ENCODE measurements at regions not wholly inside any gene's neighbourhood (a gene's known extent, or its start where the extent isn't known, plus 50 kb on each side); places are given as distances from the start of the nearest gene placed in this dataset.

- ChIA-PET CTCF (interaction anchor here (0.5 kb wide), 1 partner anchor 8 kb away, joined by 3 read pairs; no protein-coding TSS in a partner anchor), POLR2A (no interaction called here)
- Histone ChIP-seq H3K36me3 (ENCODE audit: control insufficient read depth, insufficient read depth, low read length) (no peaks in the 10 kb centered on the region), H3K27me3 (ENCODE audit: control insufficient read depth, insufficient read depth, low read length) (no peaks in the 10 kb centered on the region), H3K4me3 (ENCODE audit: low read depth, low read length) (no peak overlapping the region)
- no peak for DNase-seq (ENCODE audit: low read depth)
- TF ChIP-seq CTCF (IDR thresholded peaks at IDR 0.05; ENCODE audit: insufficient read depth, low read depth, low read length), result no peak
These were observed 56.4 kb upstream of the GJB6 start for GRCh38 chr13:20288561-20288960.

- ChIA-PET POLR2A (no interaction called here), CTCF (interaction anchor here (0.5 kb wide), 1 partner anchor 9 kb away, joined by 3 read pairs; no protein-coding TSS in a partner anchor)
- H3K4me3 ChIP-seq (ENCODE audit: low read depth, low read length), result no peak overlapping the region
- TF ChIP-seq CTCF (IDR thresholded peaks at IDR 0.05; ENCODE audit: insufficient read depth, low read depth, low read length), result no peak
- DNase-seq (ENCODE audit: low read depth), result no peak
- no peaks in the 10 kb centered on the region for H3K36me3 ChIP-seq (ENCODE audit: control insufficient read depth, insufficient read depth, low read length)
- H3K27me3 ChIP-seq (ENCODE audit: control insufficient read depth, insufficient read depth, low read length), result no peaks in the 10 kb centered on the region
These were observed 55.9 kb upstream of the GJB6 start for GRCh38 chr13:20287976-20288375.

GRCh38 chr13:20285530-20285929 lies 53.4 kb upstream of the GJB6 start:
- Histone ChIP-seq H3K4me3 (ENCODE audit: low read depth, low read length) (no peak overlapping the region), H3K36me3 (ENCODE audit: control insufficient read depth, insufficient read depth, low read length) (no peaks in the 10 kb centered on the region), H3K27me3 (ENCODE audit: control insufficient read depth, insufficient read depth, low read length) (no peaks in the 10 kb centered on the region)
- CTCF ChIA-PET, result no interaction called here
- DNase-seq (ENCODE audit: low read depth), result no peak
- POLR2A ChIA-PET, result no interaction called here
- TF ChIP-seq CTCF (IDR thresholded peaks at IDR 0.05; ENCODE audit: insufficient read depth, low read depth, low read length), result no peak

Data from BJ (cell line).